Glomerular visceral epithelial cell (primary cell): ENCODE measurements at regions not wholly inside any gene's neighbourhood (a gene's known extent, or its start where the extent isn't known, plus 50 kb on each side); places are given as distances from the start of the nearest gene placed in this dataset.
"Not testable (repeated sequence)": the region's sequence is repeated elsewhere in the genome, so short reads cannot be mapped to it uniquely, and the experiment has no call there.

Source experiments
- DNase-seq: peaks from one replicate; pipeline ENCODE4 v3.0.0-alpha.2; 2016; ENCODE audit errors: extremely low spot score

DNA sequence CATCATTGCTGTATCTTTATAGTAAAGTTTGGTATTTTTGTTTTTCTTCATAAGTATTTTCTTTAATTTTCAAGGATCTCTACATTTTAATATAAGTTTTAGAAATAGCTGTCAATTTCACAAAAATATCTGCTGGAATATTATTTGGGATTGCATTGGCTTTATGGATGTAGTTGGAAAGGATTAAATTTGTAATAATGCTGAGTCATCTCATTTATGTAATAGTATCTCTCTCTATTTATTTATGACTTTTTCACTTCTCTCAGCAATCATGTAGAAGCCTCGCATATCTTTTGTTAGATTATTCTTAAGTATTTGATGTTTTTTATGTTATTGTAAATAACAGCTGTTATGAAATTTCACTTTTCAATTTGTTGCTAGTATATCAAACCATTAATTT is 223.1 kb upstream of the POGK start:
- no peak for DNase-seq

DNA sequence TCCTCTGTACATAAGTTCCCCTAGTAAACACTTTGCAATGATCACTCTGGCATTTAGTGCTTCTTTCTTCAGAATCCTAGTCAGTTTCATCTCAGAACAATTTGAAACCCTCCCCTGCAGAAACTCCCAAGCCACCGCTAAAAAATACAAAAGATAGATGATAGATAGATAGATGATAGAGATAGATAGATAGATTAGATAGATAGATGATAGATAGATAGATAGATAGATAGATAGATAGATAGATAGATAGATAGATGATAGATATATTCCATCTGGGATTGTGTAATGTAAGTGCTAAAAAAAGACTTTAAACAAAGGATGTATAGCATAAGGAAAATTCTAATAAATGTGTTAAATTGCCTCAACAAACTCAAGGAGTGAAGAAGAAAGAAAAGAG is 212.6 kb upstream of the POGK start:
- DNase-seq = no peak

DNA sequence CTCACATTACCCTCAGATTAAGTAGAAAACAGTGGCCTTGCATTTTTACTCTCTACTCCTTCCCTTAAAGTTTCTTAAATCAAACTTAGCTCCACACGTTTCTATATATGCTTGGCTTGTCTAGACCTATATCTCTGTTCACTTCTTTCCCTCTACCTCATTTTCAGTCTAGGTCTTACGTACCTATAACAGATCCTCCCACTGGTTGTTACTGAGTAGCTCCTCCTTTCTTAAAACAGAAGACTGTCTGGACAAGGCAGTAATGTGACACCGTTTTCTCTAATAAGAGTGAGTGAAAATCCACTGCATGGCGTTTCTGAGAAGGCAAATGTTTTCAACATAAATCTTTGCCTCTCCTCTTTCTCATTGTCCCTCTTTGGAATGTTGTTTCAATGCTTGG is 211.7 kb upstream of the POGK start:
- DNase-seq = no peak

DNA sequence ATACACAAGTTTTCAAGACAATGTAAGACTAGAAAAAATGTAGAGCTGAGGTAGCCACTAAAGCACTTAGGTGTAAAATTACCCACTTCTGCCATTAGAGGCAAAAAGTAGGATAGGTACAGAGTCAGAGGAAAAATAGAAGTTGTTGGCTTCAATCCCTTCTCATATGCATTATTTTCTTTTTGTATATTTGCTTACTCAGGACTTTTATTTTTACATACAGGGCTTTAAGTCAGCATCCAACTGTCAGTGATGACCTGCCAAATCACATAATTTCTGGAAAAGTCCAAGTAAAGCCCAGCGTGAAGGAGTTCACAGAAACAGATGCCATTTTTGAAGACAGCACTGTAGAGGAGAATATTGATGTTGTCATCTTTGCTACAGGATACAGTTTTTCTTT is 211.0 kb upstream of the POGK start:
- no peak for DNase-seq

DNA sequence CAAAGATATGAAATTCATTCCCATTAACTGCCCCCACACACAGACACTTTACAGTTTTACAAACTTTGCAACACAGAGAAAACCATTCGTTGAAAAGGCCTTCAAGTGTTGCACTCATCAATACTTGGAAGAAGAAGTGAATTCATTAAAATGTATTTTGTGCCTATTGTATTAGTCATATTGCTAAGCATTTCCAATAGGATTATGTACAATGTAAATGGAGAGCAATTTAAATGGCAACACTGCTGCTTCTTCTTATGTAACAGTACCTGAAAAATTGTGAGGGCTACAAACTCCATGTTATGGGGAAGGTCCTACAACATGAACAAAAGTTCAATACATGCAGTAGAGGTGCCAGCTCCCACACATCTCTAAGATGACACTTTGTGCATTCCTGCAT is 209.3 kb upstream of the POGK start:
- no peak for DNase-seq

- DNase-seq = no peak
Observed at GRCh38 chr1:166630369-166630768, 208.9 kb upstream of the POGK start.

DNA sequence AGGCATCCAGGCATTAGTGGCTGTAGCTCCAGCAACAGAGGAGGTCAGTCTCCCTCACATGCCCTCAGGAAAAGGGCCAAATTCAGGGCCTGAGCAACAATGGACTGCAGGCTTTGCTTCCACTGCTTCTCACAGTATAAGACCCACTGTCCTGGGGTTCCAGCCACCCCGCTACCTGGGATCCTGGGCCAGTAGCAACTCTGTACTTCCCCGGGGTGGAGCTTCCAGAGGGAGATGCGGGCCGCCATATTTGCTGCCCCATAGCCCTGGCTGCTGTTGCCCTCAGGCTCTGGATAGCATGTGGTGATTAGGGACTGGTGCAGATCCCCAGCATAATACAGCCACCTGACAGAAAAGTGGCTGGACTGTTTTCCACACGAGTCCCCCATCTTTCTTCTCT is 201.1 kb upstream of the POGK start:
- DNase-seq = no peak

DNA sequence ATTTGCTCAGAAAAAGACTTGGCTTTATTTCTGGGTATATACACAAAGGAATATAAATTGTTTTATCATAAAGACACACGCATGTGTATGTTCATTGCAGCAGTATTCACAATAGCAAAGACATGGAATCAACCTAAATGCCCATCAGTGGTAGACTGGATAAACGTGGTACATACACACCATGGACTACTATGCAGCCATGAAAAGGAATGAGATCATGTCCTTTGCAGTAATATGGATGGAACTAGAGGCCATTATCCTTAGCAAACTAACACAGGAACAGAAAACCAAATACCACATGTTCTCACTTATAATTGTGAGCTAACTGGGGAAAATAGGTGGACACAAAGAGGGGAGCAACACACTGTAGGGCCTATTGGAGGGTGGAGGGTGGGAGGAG is 182.0 kb upstream of the POGK start:
- not testable (repeated sequence) for DNase-seq

DNA sequence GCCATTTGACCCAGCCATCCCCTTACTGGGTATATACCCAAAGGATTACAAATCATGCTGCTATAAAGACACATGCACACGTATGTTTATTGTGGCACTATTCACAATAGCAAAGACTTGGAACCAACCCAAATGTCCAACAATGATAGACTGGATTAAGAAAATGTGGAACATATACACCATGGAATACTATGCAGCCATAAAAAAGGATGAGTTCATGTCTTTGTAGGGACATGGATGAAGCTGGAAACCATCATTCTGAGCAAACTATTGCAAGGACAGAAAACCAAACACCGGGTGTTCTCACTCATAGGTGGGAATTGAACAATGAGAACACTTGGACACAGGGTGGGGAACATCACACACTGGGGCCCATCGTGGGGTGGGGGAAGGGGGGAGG is 172.5 kb upstream of the POGK start:
- not testable (repeated sequence) for DNase-seq

DNA sequence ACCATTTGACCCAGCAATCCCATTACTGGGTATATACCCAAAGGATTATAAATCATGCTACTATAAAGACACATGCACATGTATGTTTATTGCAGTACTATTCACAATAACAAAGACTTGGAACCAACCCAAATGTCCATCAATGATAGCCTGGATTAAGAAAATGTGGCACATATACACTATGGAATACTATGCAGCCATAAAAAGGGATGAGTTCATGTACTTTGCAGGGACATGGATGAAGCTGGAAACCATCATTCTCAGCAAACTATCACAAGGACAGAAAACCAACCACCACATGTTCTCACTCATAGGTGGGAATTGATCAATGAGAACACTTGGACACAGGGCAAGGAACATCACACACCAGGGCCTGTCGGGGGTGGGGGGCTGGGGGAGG is 171.7 kb upstream of the POGK start:
- not testable (repeated sequence) for DNase-seq

DNA sequence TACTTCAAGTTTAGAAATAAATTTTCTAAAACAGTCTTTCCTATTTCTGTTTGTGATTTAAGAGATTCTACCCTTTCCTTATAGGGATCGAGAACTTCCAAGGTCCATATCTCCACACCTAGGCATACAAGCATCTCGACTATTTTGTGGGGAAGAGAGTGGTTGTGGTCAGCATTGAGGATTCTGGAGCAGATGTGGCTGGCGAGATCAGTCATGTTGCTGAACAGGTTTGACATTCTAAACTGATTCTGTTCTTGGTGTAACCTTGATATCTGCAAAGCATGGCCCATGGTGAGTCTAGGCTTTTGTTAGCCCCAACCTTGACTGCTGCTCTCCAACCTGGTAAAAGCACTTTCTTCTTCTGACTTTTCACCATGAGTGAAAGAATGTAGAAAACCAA is 167.6 kb upstream of the POGK start:
- DNase-seq = no peak

GRCh38 chr1:166673722-166674121 is 165.6 kb upstream of the POGK start:
- DNase-seq = no peak

DNA sequence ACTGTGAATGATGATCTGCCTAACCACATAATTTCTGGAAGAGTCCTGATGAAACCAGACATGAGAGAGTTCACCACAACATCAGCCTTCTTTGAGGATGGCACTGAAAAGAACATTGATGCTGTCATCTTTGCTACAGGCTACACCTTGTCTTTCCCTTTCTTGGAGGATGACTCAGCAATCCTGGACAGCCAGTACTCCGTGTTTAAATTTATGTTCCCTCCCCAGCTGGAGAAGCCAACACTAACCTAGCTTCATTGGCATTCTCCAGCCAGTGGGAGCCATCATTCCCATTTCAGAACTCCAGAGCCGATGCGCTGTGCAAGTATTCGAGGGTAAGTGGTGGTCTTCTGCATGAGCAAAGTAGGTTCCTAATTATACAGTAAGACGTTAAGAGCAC is 164.1 kb upstream of the POGK start:
- DNase-seq = no peak

- DNase-seq = no peak
Observed at GRCh38 chr1:166676981-166677380, 162.3 kb upstream of the POGK start.

- DNase-seq = no peak
Observed at GRCh38 chr1:166679369-166679768, 159.9 kb upstream of the POGK start.

DNA sequence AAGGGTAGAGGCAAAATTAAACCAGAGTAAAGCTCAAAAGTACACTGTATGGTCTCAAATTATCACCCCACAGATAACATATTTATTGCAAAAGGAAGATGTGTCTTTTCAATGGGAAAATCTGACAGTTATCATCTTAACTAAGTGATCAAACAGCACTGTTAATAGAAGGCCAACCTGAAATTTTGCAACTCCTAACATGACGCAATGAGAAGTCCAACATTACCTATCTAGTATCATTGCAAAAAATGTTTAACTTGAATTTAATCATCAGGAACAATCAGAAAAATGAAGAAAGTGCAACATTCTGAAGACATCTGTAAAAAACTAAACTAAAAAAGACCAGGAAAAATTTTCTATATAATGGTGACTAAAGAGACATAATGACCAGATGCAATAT is 156.7 kb upstream of the POGK start:
- DNase-seq = no peak

GRCh38 chr1:166684669-166685068 is 154.6 kb upstream of the POGK start:
- DNase-seq = not testable (repeated sequence)

DNA sequence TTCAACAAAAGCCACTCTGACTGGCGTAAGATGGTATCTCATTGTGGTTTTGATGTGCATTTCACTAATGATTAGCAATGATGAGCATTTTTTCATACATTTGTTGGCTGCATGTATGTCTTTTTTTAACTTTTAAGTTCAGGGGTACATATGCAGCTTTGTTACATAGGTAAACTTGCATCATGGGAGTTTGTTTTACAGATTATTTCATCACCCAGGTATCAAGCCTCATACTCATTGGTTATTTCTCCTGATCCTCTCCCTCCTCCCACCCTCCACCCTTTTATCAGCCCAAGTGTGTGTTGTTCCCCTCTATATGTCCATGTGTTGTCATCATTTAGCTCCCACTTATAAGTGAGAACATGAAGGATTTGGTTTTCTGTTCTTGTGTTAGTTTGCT is 154.1 kb upstream of the POGK start:
- DNase-seq = no peak

DNA sequence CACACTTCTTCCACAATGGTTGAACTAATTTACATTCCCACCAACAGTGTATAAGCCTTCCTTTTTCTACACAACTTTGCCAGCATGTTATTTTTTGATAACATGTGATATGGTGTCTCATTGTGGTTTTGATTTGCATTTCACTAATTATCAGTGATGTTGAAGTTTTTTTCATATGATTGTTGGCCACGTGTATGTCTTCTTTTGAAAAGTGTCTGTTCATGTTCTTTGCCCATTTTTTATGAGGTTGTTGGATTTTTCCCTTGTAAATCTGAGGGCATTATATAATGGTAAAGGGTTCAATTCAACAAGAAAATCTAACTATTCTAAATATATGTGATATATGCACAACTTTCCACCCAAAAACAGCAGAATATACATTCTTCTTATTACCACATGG is 153.4 kb upstream of the POGK start:
- DNase-seq = not testable (repeated sequence)

DNA sequence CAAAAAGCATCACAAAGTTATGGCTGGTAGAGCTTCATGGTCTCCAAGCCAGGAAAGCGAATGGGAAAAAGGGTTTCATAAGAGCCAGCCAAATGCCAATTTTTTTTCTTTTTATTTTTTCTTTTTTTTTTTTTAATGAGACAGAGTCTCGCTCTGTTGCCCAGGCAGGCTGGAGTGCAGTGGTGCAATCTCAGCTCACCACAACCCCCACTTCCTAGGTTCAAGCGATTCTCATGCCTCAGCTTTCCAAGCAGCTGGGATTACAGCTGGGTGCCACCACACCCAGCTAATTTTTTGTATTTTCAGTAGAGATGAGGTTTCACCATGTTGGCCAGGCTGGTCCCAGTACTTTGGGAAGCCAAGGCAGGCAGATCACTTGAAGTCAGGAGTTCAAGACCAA is 148.7 kb upstream of the POGK start:
- DNase-seq = not testable (repeated sequence)

GRCh38 chr1:166691476-166691875 is 147.8 kb upstream of the POGK start:
- DNase-seq = no peak

- DNase-seq = no peak
Observed at GRCh38 chr1:166692346-166692745, 146.9 kb upstream of the POGK start.

- DNase-seq = no peak
Observed at GRCh38 chr1:166693158-166693557, 146.1 kb upstream of the POGK start.

DNA sequence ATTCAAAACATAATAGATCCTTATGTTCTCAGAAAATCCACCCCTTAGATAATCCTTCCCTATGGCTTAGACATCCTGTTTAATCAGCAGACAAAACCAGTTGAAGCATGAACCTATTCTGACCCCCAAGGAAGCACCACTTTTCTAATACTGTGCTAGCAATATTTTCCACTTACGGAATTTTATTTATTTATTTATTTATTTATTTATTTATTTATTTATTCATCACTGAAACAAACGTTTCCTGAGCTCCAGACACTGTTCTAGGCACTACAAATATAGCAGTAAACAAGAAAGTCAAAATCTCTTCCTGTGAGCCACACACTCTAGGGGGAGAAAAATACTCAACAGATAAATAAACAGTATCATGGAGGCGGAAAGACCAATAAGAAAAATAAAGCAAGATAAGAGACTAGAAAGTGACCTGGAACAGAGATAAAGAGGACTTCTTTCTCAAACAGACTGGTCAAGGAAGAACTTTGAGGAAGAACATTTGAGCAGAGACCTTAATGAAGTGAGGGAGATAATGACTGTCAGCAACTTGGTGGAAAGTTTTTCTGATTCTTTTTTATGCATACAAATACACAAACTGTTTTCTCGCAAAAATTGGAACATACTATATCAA is 145.5 kb upstream of the POGK start:
- no peak for DNase-seq

DNA sequence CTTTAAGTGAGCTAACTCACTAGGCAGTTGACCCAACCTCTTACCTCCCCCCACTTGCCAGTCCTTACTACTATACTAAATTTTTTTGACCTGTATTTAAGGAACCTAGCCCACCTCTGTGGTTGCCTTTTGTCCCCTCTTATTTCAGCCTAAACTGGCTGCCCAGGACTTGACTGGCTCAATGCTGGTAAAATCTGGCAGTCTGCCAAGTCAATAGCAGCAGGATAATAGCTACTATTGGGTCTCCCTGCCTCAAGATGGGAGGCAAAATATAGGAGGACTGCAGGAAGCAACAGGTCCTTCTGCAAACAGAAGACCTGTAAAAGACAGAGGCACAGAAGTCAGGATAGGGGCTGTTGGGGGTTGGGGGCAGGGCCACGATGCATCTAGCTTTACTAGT is 144.2 kb upstream of the POGK start:
- DNase-seq = no peak
